Hepatocyte (in vitro differentiated cells): ENCODE measurements at regions not wholly inside any gene's neighbourhood (a gene's known extent, or its start where the extent isn't known, plus 50 kb on each side); places are given as distances from the start of the nearest gene placed in this dataset.

ENCODE experiments used
- DNase-seq: peaks from one replicate; pipeline ENCODE4 v3.0.0-alpha.2; 2016; ENCODE audit warnings: low spot score
- H2AFZ ChIP-seq: fragments of 200-600 bp; sonication (generic); 2 replicates; pipeline ENCODE4 v1.6.0; 2016; ENCODE audit warnings: antibody characterized with exemption, mild to moderate bottlenecking
- H3K27ac ChIP-seq: fragments of 200-600 bp; sonication (generic); 2 replicates; pipeline ENCODE4 v1.5.1; 2016; ENCODE audit warnings: mild to moderate bottlenecking
- H3K27me3 ChIP-seq: fragments of 200-600 bp; sonication (generic); 2 replicates; pipeline ENCODE4 v1.6.1; 2016
- H3K36me3 ChIP-seq: fragments of 200-600 bp; sonication (generic); replicated peaks from 2 replicates; pipeline ENCODE4 v1.5.1; 2016; ENCODE audit warnings: low read depth; ENCODE audit not compliant: insufficient read depth
- H3K4me1 ChIP-seq: fragments of 200-600 bp; sonication (generic); 2 replicates; pipeline ENCODE4 v1.5.1; 2016; ENCODE audit warnings: mild to moderate bottlenecking, moderate library complexity; ENCODE audit not compliant: insufficient read depth
- H3K4me2 ChIP-seq: fragments of 200-600 bp; sonication (generic); 2 replicates; pipeline ENCODE4 v1.6.0; 2016
- H3K4me3 ChIP-seq: fragments of 200-600 bp; sonication (generic); 2 replicates; pipeline ENCODE4 v1.5.1; 2016; ENCODE audit warnings: mild to moderate bottlenecking
- H3K79me2 ChIP-seq: fragments of 200-600 bp; sonication (generic); 2 replicates; pipeline ENCODE4 v1.6.0; 2017; ENCODE audit warnings: mild to moderate bottlenecking
- H3K9me2 ChIP-seq: fragments of 200-600 bp; sonication (generic); replicated peaks from 2 replicates; pipeline ENCODE4 v1.6.0; 2017; ENCODE audit warnings: mild to moderate bottlenecking; ENCODE audit not compliant: insufficient read depth
- H3K9me3 ChIP-seq: fragments of 200-600 bp; sonication (generic); 2 replicates; pipeline ENCODE4 v1.5.1; 2016; ENCODE audit warnings: low read depth, mild to moderate bottlenecking
- H4K20me1 ChIP-seq: fragments of 200-600 bp; sonication (generic); 2 replicates; pipeline ENCODE4 v1.6.0; 2016; ENCODE audit warnings: mild to moderate bottlenecking; ENCODE audit not compliant: insufficient read depth, poor library complexity, severe bottlenecking
- CTCF ChIP-seq: fragments of 200-600 bp; sonication (generic); IDR thresholded peaks from 2 replicates; pipeline ENCODE4 v1.5.1; 2016; ENCODE audit warnings: antibody characterized with exemption, mild to moderate bottlenecking; ENCODE audit not compliant: poor library complexity
- EZH2 ChIP-seq: fragments of 200-600 bp; sonication (generic); IDR thresholded peaks from 2 replicates; pipeline ENCODE4 v1.6.1; 2016; ENCODE audit warnings: antibody characterized with exemption, mild to moderate bottlenecking, borderline replicate concordance
- EZH2phosphoT487 ChIP-seq: fragments of 200-600 bp; sonication (generic); IDR thresholded peaks from one replicate; pipeline ENCODE4 v1.6.1; 2018; ENCODE audit warnings: antibody characterized with exemption, mild to moderate bottlenecking, low read depth, moderate library complexity; ENCODE audit not compliant: unreplicated experiment, severe bottlenecking
- WGBS: methylation state at CpG from one replicate; pipeline ENCODE4 v1.1.6; 2016; ENCODE audit warnings: low lambda C conversion rate; ENCODE audit errors: missing lambda C conversion rate; 5-methylcytosine and 5-hydroxymethylcytosine counted together

- H3K79me2 ChIP-seq = no peaks in the 10 kb centered on the region
- peaks cover 13% of the 10 kb centered on the region for H3K4me1 ChIP-seq
- H3K36me3 ChIP-seq = no peaks in the 10 kb centered on the region
- no peaks in the 10 kb centered on the region for H3K9me2 ChIP-seq
- H2AFZ ChIP-seq = no peak overlapping the region
- no peak overlapping the region for H3K27ac ChIP-seq
- no peaks in the 10 kb centered on the region for H4K20me1 ChIP-seq
- H3K27me3 ChIP-seq = no peaks in the 10 kb centered on the region
- H3K9me3 ChIP-seq = no peaks in the 10 kb centered on the region
- DNase-seq = no peak
- H3K4me3 ChIP-seq = no peak overlapping the region
- WGBS = 93% methylated on average over 7 of the region's 7 CpGs
- TF ChIP-seq CTCF (no peak), EZH2 (no peak), EZH2phosphoT487 (no peak)
- H3K4me2 ChIP-seq = no peak overlapping the region
Observed at GRCh38 chr2:109059474-109060165, 69.4 kb upstream of the SH3RF3 start.

DNA sequence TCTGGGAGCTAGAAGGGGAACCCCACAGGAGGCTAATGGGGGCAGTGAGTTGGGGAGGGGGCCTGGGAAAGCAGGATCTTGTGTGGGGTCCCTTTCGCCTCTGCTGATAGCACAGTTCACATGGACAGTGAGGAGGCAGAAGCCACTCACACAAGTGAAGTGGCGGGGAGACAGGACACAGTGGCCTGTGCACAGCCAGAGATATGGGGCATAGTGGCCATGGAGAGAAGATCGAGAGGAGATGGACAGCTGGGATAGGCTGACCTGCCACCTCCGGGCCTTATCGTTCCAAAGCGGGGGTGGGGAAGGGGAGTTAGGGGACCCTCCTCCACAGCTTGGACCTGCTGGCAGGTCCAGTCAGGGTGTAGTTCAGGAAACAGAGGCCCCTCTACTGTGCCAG is 69.8 kb upstream of the EDAR start:
- no peaks in the 10 kb centered on the region for H3K27me3 ChIP-seq
- H3K9me2 ChIP-seq = no peaks in the 10 kb centered on the region
- 83% methylated on average over 3 of the region's 6 CpGs for WGBS
- no peak overlapping the region for H3K4me2 ChIP-seq
- H4K20me1 ChIP-seq = no peaks in the 10 kb centered on the region
- H3K4me1 ChIP-seq = peaks cover 9% of the 10 kb centered on the region
- H3K79me2 ChIP-seq = no peaks in the 10 kb centered on the region
- H3K27ac ChIP-seq = no peak overlapping the region
- H2AFZ ChIP-seq = no peak overlapping the region
- no peaks in the 10 kb centered on the region for H3K36me3 ChIP-seq
- no peak for TF ChIP-seq EZH2phosphoT487
- no peak for TF ChIP-seq CTCF
- TF ChIP-seq EZH2 = no peak
- no peak for DNase-seq
- H3K4me3 ChIP-seq = no peak overlapping the region
- no peaks in the 10 kb centered on the region for H3K9me3 ChIP-seq

- H2AFZ ChIP-seq = no peak overlapping the region
- DNase-seq = no peak
- peaks cover 9% of the 10 kb centered on the region for H3K4me1 ChIP-seq
- H3K4me2 ChIP-seq = no peak overlapping the region
- 57% methylated on average over 9 of the region's 9 CpGs for WGBS
- H3K36me3 ChIP-seq = no peaks in the 10 kb centered on the region
- no peaks in the 10 kb centered on the region for H3K9me2 ChIP-seq
- H4K20me1 ChIP-seq = no peaks in the 10 kb centered on the region
- no peak for TF ChIP-seq EZH2phosphoT487
- TF ChIP-seq CTCF = no peak
- no peak for TF ChIP-seq EZH2
- H3K27me3 ChIP-seq = no peaks in the 10 kb centered on the region
- no peaks in the 10 kb centered on the region for H3K79me2 ChIP-seq
- no peaks in the 10 kb centered on the region for H3K9me3 ChIP-seq
- no peak overlapping the region for H3K4me3 ChIP-seq
- no peak overlapping the region for H3K27ac ChIP-seq
Observed at GRCh38 chr2:109058191-109058632, 69.2 kb upstream of the EDAR start.
